GM23338 (cell line): ENCODE measurements at regions not wholly inside any gene's neighbourhood (a gene's known extent, or its start where the extent isn't known, plus 50 kb on each side); places are given as distances from the start of the nearest gene placed in this dataset.

ENCODE experiments used
- ATAC-seq: fragments of 200-7000 bp; cut with Tn5 transposase; 3 replicates; pipeline ENCODE4 v1.9.1; 2020
- DNase-seq: peaks from one replicate; pipeline ENCODE4 v3.0.0-alpha.2; 2015; ENCODE audit warnings: low spot score
- H2AFZ ChIP-seq: fragments of 200-600 bp; sonication (generic); 2 replicates; pipeline ENCODE4 v1.8.0; 2016; ENCODE audit warnings: antibody characterized with exemption, mild to moderate bottlenecking, moderate library complexity
- H3F3A ChIP-seq: fragments of 200-600 bp; sonication (generic); replicated peaks from 2 replicates; pipeline ENCODE4 v1.8.0; 2017; ENCODE audit warnings: antibody characterized with exemption, mixed run types, low read depth
- H3K27ac ChIP-seq: fragments of 200-600 bp; sonication (generic); 2 replicates; pipeline ENCODE4 v1.6.1; 2016; ENCODE audit warnings: low read depth
- H3K27me3 ChIP-seq: fragments of 200-600 bp; sonication (generic); 2 replicates; pipeline ENCODE4 v1.8.0; 2016; ENCODE audit warnings: mild to moderate bottlenecking, mixed run types, moderate library complexity; ENCODE audit not compliant: insufficient read depth
- H3K36me3 ChIP-seq: fragments of 200-600 bp; sonication (generic); 2 replicates; pipeline ENCODE4 v1.8.0; 2016; ENCODE audit warnings: mild to moderate bottlenecking; ENCODE audit not compliant: insufficient read depth
- H3K4me1 ChIP-seq: fragments of 200-600 bp; sonication (generic); 2 replicates; pipeline ENCODE4 v1.8.0; 2016; ENCODE audit warnings: mild to moderate bottlenecking, moderate library complexity; ENCODE audit not compliant: insufficient read depth
- H3K4me2 ChIP-seq: fragments of 200-600 bp; sonication (generic); 2 replicates; pipeline ENCODE4 v1.7.1; 2017; ENCODE audit warnings: mixed run types
- H3K4me3 ChIP-seq: fragments of 200-600 bp; sonication (generic); 2 replicates; pipeline ENCODE4 v1.6.1; 2016; ENCODE audit warnings: mixed run types
- H3K79me2 ChIP-seq: fragments of 200-600 bp; sonication (generic); replicated peaks from 2 replicates; pipeline ENCODE4 v1.8.0; 2017; ENCODE audit warnings: mild to moderate bottlenecking; ENCODE audit not compliant: insufficient read depth
- H3K9me2 ChIP-seq: fragments of 200-600 bp; sonication (generic); 2 replicates; pipeline ENCODE4 v1.8.0; 2017; ENCODE audit not compliant: insufficient read depth
- H4K20me1 ChIP-seq: fragments of 200-600 bp; sonication (generic); replicated peaks from 2 replicates; pipeline ENCODE4 v1.8.0; 2017; ENCODE audit warnings: mild to moderate bottlenecking; ENCODE audit not compliant: insufficient read depth
- H3K27ac Mint-ChIP-seq: 2 replicates; pipeline ENCODE4 v1.8.0; 2020; ENCODE audit warnings: inconsistent platforms, mild to moderate bottlenecking, moderate library complexity, mixed read lengths
- H3K27me3 Mint-ChIP-seq: 3 replicates; pipeline ENCODE4 v1.8.0; 2022; ENCODE audit warnings: low read depth, mild to moderate bottlenecking, moderate library complexity, mixed read lengths, inconsistent platforms; ENCODE audit not compliant: insufficient read depth, poor library complexity
- H3K36me3 Mint-ChIP-seq: 3 replicates; pipeline ENCODE4 v1.8.0; 2021; ENCODE audit warnings: low read depth, mild to moderate bottlenecking, inconsistent platforms, moderate library complexity, mixed read lengths
- H3K4me1 Mint-ChIP-seq: 3 replicates; pipeline ENCODE4 v1.8.0; 2020; ENCODE audit warnings: mild to moderate bottlenecking, inconsistent platforms, mixed read lengths
- H3K4me3 Mint-ChIP-seq: 3 replicates; pipeline ENCODE4 v1.8.0; 2021; ENCODE audit warnings: moderate library complexity, mild to moderate bottlenecking, inconsistent platforms, mixed read lengths
- H3K9me3 Mint-ChIP-seq: 3 replicates; pipeline ENCODE4 v1.8.0; 2020; ENCODE audit warnings: moderate library complexity, mild to moderate bottlenecking, inconsistent platforms, mixed read lengths
- CREB1 ChIP-seq: fragments of 250-450 bp; sonication (Bioruptor Pico); IDR thresholded peaks from 2 replicates; pipeline ENCODE4 v1.5.0; 2020; ENCODE audit warnings: low read depth, mild to moderate bottlenecking, moderate library complexity
- EZH2 ChIP-seq: fragments of 200-600 bp; sonication (generic); IDR thresholded peaks from one replicate; pipeline ENCODE4 v1.8.0; 2017; ENCODE audit warnings: antibody characterized with exemption, mild to moderate bottlenecking, low read depth; ENCODE audit not compliant: unreplicated experiment
- EZH2phosphoT487 ChIP-seq: fragments of 200-600 bp; sonication (generic); IDR thresholded peaks from one replicate; pipeline ENCODE4 v1.8.1; 2018; ENCODE audit warnings: antibody characterized with exemption; ENCODE audit not compliant: unreplicated experiment
- JUNB ChIP-seq: IDR thresholded peaks from one replicate; pipeline ENCODE4 v1.6.1; 2016; ENCODE audit warnings: antibody characterized with exemption; ENCODE audit not compliant: unreplicated experiment
- NANOG ChIP-seq: IDR thresholded peaks from 2 replicates; pipeline ENCODE4 v1.6.1; 2016; ENCODE audit warnings: antibody characterized with exemption, borderline replicate concordance
- POLR2AphosphoS5 ChIP-seq: IDR thresholded peaks from 2 replicates; pipeline ENCODE4 v1.6.1; 2016; ENCODE audit warnings: antibody characterized with exemption, low read depth
- STAT1 ChIP-seq: IDR thresholded peaks from one replicate; pipeline ENCODE4 v1.6.1; 2016; ENCODE audit warnings: antibody characterized with exemption; ENCODE audit not compliant: unreplicated experiment
- ZNF114 ChIP-seq: fragments of 250-450 bp; sonication (Bioruptor Pico); IDR thresholded peaks from 2 replicates; pipeline ENCODE4 v1.5.0; 2020; ENCODE audit warnings: mild to moderate bottlenecking, moderate library complexity
- ZNF331 ChIP-seq: fragments of 250-450 bp; sonication (Bioruptor Pico); IDR thresholded peaks from 2 replicates; pipeline ENCODE4 v1.5.0; 2020; ENCODE audit warnings: low read depth, mild to moderate bottlenecking, moderate library complexity
- TF ChIP-seq, protein P1 (sequence below), 2 experiments: fragments of 200-600 bp in 1 of 2; sonication (generic) in 1 of 2; conservative IDR thresholded peaks; 2 replicates each; pipeline versions ENCODE4 v1.5.1 to v1.6.1; 2016 to 2017; ENCODE audit warnings: antibody characterized with exemption in 2 of 2, low read depth in 2 of 2, mild to moderate bottlenecking in 2 of 2, moderate library complexity in 1 of 2
- TF ChIP-seq, protein P2 (sequence below): IDR thresholded peaks from 2 replicates; pipeline ENCODE4 v1.6.1; 2016; ENCODE audit warnings: antibody characterized with exemption
- TF ChIP-seq, protein P3 (sequence below): IDR thresholded peaks from one replicate; pipeline ENCODE4 v1.6.1; 2018; ENCODE audit warnings: antibody characterized with exemption; ENCODE audit not compliant: unreplicated experiment

DNA sequence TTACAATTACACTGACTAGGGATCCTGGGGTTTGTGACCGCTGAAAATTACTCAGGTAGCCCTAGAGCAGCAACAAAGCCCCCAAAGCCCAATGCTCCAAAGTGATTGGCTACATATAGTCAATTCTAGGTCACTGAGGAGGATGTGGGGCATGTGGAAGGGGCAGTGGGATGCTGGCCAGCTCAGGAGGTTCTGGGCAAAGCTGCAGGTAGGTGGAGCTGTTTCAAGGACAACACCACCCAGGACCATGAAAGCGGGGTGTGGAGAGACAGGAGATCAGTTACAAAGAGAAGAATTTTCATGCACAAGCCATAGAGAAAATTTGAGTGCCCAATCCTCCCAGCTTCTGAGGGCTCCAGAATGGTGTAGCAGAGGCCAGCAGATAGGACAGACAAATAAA, 75.0 kb upstream of the CCDC85A start:
- peaks cover 6% of the 10 kb centered on the region for H3K27me3 Mint-ChIP-seq
- no peaks in the 10 kb centered on the region for H3K36me3 ChIP-seq
- H3K4me2 ChIP-seq, result no peak overlapping the region
- H3K4me1 Mint-ChIP-seq, result peaks cover 3% of the 10 kb centered on the region
- H3K36me3 Mint-ChIP-seq, result no peaks in the 10 kb centered on the region; the same call in 2 of the 3 replicates
- TF ChIP-seq, protein P1, sequence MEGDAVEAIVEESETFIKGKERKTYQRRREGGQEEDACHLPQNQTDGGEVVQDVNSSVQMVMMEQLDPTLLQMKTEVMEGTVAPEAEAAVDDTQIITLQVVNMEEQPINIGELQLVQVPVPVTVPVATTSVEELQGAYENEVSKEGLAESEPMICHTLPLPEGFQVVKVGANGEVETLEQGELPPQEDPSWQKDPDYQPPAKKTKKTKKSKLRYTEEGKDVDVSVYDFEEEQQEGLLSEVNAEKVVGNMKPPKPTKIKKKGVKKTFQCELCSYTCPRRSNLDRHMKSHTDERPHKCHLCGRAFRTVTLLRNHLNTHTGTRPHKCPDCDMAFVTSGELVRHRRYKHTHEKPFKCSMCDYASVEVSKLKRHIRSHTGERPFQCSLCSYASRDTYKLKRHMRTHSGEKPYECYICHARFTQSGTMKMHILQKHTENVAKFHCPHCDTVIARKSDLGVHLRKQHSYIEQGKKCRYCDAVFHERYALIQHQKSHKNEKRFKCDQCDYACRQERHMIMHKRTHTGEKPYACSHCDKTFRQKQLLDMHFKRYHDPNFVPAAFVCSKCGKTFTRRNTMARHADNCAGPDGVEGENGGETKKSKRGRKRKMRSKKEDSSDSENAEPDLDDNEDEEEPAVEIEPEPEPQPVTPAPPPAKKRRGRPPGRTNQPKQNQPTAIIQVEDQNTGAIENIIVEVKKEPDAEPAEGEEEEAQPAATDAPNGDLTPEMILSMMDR (conservative IDR thresholded peaks at IDR 0.05; ENCODE audit: low read depth in 2 of 2), result peak; percentile 34 to 60; a peak in 3 of 4 replicates
- TF ChIP-seq NANOG, result no peak
- H3K9me2 ChIP-seq, result peaks cover 7% of the 10 kb centered on the region; the same call in 1 of the 2 replicates
- H4K20me1 ChIP-seq, result no peaks in the 10 kb centered on the region
- no peak overlapping the region for H3K4me3 Mint-ChIP-seq
- H3F3A ChIP-seq, result no peaks in the 10 kb centered on the region
- H3K4me1 ChIP-seq, result no peaks in the 10 kb centered on the region
- H3K27ac ChIP-seq, result no peak overlapping the region
- H3K27me3 ChIP-seq, result no peaks in the 10 kb centered on the region
- peak overlapping the region; percentile 76 for H2AFZ ChIP-seq
- H3K27ac Mint-ChIP-seq, result no peak overlapping the region
- no peak overlapping the region for H3K4me3 ChIP-seq
- no peaks in the 10 kb centered on the region for H3K9me3 Mint-ChIP-seq
- ATAC-seq (peak; percentile 75), DNase-seq (peak; percentile 23)
- H3K79me2 ChIP-seq, result no peaks in the 10 kb centered on the region

DNA sequence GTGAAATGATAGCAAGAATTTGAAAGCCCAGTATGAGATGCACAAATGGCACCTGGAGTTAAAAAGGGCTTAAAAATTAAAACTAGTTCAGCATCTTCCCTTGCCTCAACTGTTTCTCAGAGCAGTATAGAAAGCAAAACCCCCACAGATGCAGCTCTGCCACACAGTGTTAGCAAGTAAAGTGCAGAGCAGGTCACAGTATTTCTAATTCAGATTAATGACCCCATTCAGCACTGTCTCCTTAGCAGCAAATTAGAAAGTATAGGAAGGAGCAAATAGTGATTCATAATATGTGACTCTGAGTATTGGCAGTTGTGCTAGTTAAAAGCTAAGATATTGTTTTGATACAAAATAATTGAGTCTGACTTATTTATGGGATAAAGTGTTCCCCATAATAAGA, 73.8 kb upstream of the CCDC85A start:
- Histone ChIP-seq H3K4me1 (no peaks in the 10 kb centered on the region), H3K27ac (no peak overlapping the region), H4K20me1 (no peaks in the 10 kb centered on the region), H3K79me2 (no peaks in the 10 kb centered on the region), H3K36me3 (no peaks in the 10 kb centered on the region), H2AFZ (no peak overlapping the region), H3K9me2 (peaks cover 2% of the 10 kb centered on the region; the same call in 1 of the 2 replicates), H3K4me2 (no peak overlapping the region), H3F3A (no peaks in the 10 kb centered on the region), H3K4me3 (no peak overlapping the region), H3K27me3 (no peaks in the 10 kb centered on the region)
- no peak overlapping the region for H3K27ac Mint-ChIP-seq
- H3K9me3 Mint-ChIP-seq, result no peaks in the 10 kb centered on the region
- H3K4me3 Mint-ChIP-seq, result no peak overlapping the region
- H3K27me3 Mint-ChIP-seq, result peaks cover 6% of the 10 kb centered on the region
- no peaks in the 10 kb centered on the region; the same call in 2 of the 3 replicates for H3K36me3 Mint-ChIP-seq
- peaks cover 9% of the 10 kb centered on the region for H3K4me1 Mint-ChIP-seq
- ATAC-seq (no peak), DNase-seq (no peak)
- no peak for TF ChIP-seq STAT1
- no peak for TF ChIP-seq POLR2AphosphoS5
- TF ChIP-seq EZH2phosphoT487, result no peak
- TF ChIP-seq, protein P2, sequence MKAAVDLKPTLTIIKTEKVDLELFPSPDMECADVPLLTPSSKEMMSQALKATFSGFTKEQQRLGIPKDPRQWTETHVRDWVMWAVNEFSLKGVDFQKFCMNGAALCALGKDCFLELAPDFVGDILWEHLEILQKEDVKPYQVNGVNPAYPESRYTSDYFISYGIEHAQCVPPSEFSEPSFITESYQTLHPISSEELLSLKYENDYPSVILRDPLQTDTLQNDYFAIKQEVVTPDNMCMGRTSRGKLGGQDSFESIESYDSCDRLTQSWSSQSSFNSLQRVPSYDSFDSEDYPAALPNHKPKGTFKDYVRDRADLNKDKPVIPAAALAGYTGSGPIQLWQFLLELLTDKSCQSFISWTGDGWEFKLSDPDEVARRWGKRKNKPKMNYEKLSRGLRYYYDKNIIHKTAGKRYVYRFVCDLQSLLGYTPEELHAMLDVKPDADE, result no peak
- TF ChIP-seq, protein P3, sequence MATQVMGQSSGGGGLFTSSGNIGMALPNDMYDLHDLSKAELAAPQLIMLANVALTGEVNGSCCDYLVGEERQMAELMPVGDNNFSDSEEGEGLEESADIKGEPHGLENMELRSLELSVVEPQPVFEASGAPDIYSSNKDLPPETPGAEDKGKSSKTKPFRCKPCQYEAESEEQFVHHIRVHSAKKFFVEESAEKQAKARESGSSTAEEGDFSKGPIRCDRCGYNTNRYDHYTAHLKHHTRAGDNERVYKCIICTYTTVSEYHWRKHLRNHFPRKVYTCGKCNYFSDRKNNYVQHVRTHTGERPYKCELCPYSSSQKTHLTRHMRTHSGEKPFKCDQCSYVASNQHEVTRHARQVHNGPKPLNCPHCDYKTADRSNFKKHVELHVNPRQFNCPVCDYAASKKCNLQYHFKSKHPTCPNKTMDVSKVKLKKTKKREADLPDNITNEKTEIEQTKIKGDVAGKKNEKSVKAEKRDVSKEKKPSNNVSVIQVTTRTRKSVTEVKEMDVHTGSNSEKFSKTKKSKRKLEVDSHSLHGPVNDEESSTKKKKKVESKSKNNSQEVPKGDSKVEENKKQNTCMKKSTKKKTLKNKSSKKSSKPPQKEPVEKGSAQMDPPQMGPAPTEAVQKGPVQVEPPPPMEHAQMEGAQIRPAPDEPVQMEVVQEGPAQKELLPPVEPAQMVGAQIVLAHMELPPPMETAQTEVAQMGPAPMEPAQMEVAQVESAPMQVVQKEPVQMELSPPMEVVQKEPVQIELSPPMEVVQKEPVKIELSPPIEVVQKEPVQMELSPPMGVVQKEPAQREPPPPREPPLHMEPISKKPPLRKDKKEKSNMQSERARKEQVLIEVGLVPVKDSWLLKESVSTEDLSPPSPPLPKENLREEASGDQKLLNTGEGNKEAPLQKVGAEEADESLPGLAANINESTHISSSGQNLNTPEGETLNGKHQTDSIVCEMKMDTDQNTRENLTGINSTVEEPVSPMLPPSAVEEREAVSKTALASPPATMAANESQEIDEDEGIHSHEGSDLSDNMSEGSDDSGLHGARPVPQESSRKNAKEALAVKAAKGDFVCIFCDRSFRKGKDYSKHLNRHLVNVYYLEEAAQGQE, result no peak
- no peak for TF ChIP-seq CREB1 (CRISPR knock-in tag)
- TF ChIP-seq JUNB, result no peak
- TF ChIP-seq EZH2, result no peak
- TF ChIP-seq, protein P1 (conservative IDR thresholded peaks at IDR 0.05; ENCODE audit: low read depth in 2 of 2), result no peak
- TF ChIP-seq ZNF114 (CRISPR knock-in tag), result no peak
- TF ChIP-seq ZNF331 (CRISPR knock-in tag), result no peak
